Suprapubic skin (tissue), 3 donors: ENCODE measurements at regions not wholly inside any gene's neighbourhood (a gene's known extent, or its start where the extent isn't known, plus 50 kb on each side); places are given as distances from the start of the nearest gene placed in this dataset.
"Not testable (repeated sequence)": the region's sequence is repeated elsewhere in the genome, so short reads cannot be mapped to it uniquely, and the experiment has no call there.

ENCODE experiments used
- CTCF ChIP-seq, 2 donors: fragments of 200-600 bp in 1 of 2; fragments of 450-650 bp in 1 of 2; sonication (generic) in 1 of 2; IDR thresholded peaks; one replicate each; pipeline ENCODE4 v1.5.1; 2016 to 2019; ENCODE audit warnings: antibody characterized with exemption in 2 of 2, mild to moderate bottlenecking in 1 of 2, moderate library complexity in 1 of 2
- EP300 ChIP-seq: sonication (generic); formaldehyde crosslinking; IDR thresholded peaks from one replicate; pipeline ENCODE4 v1.6.1; 2017; ENCODE audit warnings: antibody characterized with exemption

GRCh38 chr15:28455537-28456475, 77.0 kb downstream of the GOLGA8G start:
- not testable (repeated sequence) for TF ChIP-seq CTCF (IDR thresholded peaks at IDR 0.05); EP300
